HG03103 (cell line): ENCODE measurements at regions not wholly inside any gene's neighbourhood (a gene's known extent, or its start where the extent isn't known, plus 50 kb on each side); places are given as distances from the start of the nearest gene placed in this dataset.
A peak's percentile ranks its signal among the peaks of the same experiment; 100 is the strongest.

Source experiments
- ATAC-seq: cut with Tn5 transposase; IDR thresholded peaks from one replicate; pipeline ENCODE4 v1.9.1; 2021; ENCODE audit warnings: low read depth; ENCODE audit not compliant: unreplicated experiment

- no peak for ATAC-seq
Observed at GRCh38 chr6:45743028-45743615, 272.5 kb downstream of the CLIC5 start.

- ATAC-seq = no peak
Observed at GRCh38 chr6:45742591-45742990, 273.1 kb downstream of the CLIC5 start.

- ATAC-seq = no peak
Observed at GRCh38 chr6:45741437-45742171, 274.1 kb downstream of the CLIC5 start.

GRCh38 chr6:45739058-45739457 is 276.6 kb downstream of the CLIC5 start:
- ATAC-seq = no peak

GRCh38 chr6:45738057-45738455 is 277.6 kb downstream of the CLIC5 start:
- ATAC-seq = no peak

GRCh38 chr6:45737331-45738056 is 278.2 kb downstream of the CLIC5 start:
- peak; percentile 79 for ATAC-seq

GRCh38 chr6:45736134-45736533 is 279.5 kb downstream of the CLIC5 start:
- no peak for ATAC-seq

- no peak for ATAC-seq
Observed at GRCh38 chr6:45732731-45733130, 282.9 kb downstream of the CLIC5 start.

GRCh38 chr6:45730232-45730631 is 285.4 kb downstream of the CLIC5 start:
- no peak for ATAC-seq

- ATAC-seq = no peak
Observed at GRCh38 chr6:45728674-45729073, 287.0 kb downstream of the CLIC5 start.

- no peak for ATAC-seq
Observed at GRCh38 chr6:45727819-45728449, 287.7 kb downstream of the CLIC5 start.

GRCh38 chr6:45727228-45727627 is 288.4 kb downstream of the CLIC5 start:
- no peak for ATAC-seq

- no peak for ATAC-seq
Observed at GRCh38 chr6:45726444-45726843, 289.2 kb downstream of the CLIC5 start.

GRCh38 chr6:45724511-45724910 is 291.1 kb downstream of the CLIC5 start:
- no peak for ATAC-seq

- ATAC-seq = no peak
Observed at GRCh38 chr6:45724027-45724426, 291.6 kb downstream of the CLIC5 start.

GRCh38 chr6:45722876-45723275 is 292.8 kb downstream of the CLIC5 start:
- ATAC-seq = no peak

- ATAC-seq = no peak
Observed at GRCh38 chr6:45721665-45722064, 294.0 kb downstream of the CLIC5 start.

GRCh38 chr6:45718871-45719270 is 296.8 kb downstream of the CLIC5 start:
- no peak for ATAC-seq

- no peak for ATAC-seq
Observed at GRCh38 chr6:45718131-45718530, 297.5 kb downstream of the CLIC5 start.

- no peak for ATAC-seq
Observed at GRCh38 chr6:45717715-45718114, 297.9 kb downstream of the CLIC5 start.

- ATAC-seq = no peak
Observed at GRCh38 chr6:45717027-45717426, 298.6 kb downstream of the CLIC5 start.
